Loucy (cell line): ENCODE measurements at regions not wholly inside any gene's neighbourhood (a gene's known extent, or its start where the extent isn't known, plus 50 kb on each side); places are given as distances from the start of the nearest gene placed in this dataset.

Experiments
- H2AFZ ChIP-seq: fragments of 200-600 bp; sonication (generic); 2 replicates; pipeline ENCODE4 v1.6.0; 2016; ENCODE audit warnings: antibody characterized with exemption, mild to moderate bottlenecking, low read length, moderate library complexity
- H3F3A ChIP-seq: fragments of 200-600 bp; 2 replicates; pipeline ENCODE4 v1.6.0; 2016; ENCODE audit warnings: antibody characterized with exemption, low read depth, mild to moderate bottlenecking
- H3K27me3 ChIP-seq: fragments of 200-600 bp; sonication (generic); 2 replicates; pipeline ENCODE4 v1.6.1; 2014; ENCODE audit warnings: low read length, mild to moderate bottlenecking; ENCODE audit not compliant: insufficient read depth, poor library complexity, severe bottlenecking
- H3K36me3 ChIP-seq: fragments of 200-600 bp; sonication (generic); 2 replicates; pipeline ENCODE4 v1.6.1; 2016; ENCODE audit warnings: low read length; ENCODE audit not compliant: insufficient read depth
- H3K4me1 ChIP-seq: fragments of 200-600 bp; sonication (generic); 2 replicates; pipeline ENCODE4 v1.5.1; 2014; ENCODE audit warnings: low read length, mild to moderate bottlenecking; ENCODE audit not compliant: insufficient read depth, poor library complexity, severe bottlenecking
- H3K4me2 ChIP-seq: fragments of 200-600 bp; sonication (generic); 2 replicates; pipeline ENCODE4 v1.6.0; 2014; ENCODE audit warnings: antibody characterized with exemption, low read length, low read depth, mild to moderate bottlenecking; ENCODE audit not compliant: poor library complexity, severe bottlenecking
- H3K4me3 ChIP-seq: fragments of 200-600 bp; sonication (generic); 2 replicates; pipeline ENCODE4 v1.5.1; 2014; ENCODE audit warnings: low read length, mild to moderate bottlenecking, mixed read lengths; ENCODE audit not compliant: poor library complexity, severe bottlenecking
- H3K79me2 ChIP-seq: fragments of 200-600 bp; sonication (generic); 2 replicates; pipeline ENCODE4 v1.6.1; 2014; ENCODE audit warnings: low read length; ENCODE audit not compliant: insufficient read depth
- H3K9ac ChIP-seq: fragments of 200-600 bp; sonication (generic); 2 replicates; pipeline ENCODE4 v1.6.0; 2014; ENCODE audit warnings: mild to moderate bottlenecking, low read depth, low read length, moderate library complexity; ENCODE audit not compliant: poor library complexity, severe bottlenecking
- H3K9me2 ChIP-seq: fragments of 200-600 bp; sonication (generic); replicated peaks from 2 replicates; pipeline ENCODE4 v1.6.1; 2016; ENCODE audit warnings: low read depth, low read length, mixed read lengths
- H3K9me3 ChIP-seq: fragments of 200-600 bp; sonication (generic); 2 replicates; pipeline ENCODE4 v1.6.1; 2014; ENCODE audit warnings: mild to moderate bottlenecking, antibody characterized with exemption, low read length, low read depth; ENCODE audit not compliant: insufficient read depth
- H4K20me1 ChIP-seq: fragments of 200-600 bp; sonication (generic); 2 replicates; pipeline ENCODE4 v1.6.0; 2014; ENCODE audit warnings: antibody characterized with exemption, low read length, mild to moderate bottlenecking; ENCODE audit not compliant: insufficient read depth, poor library complexity, severe bottlenecking
- CTCF ChIP-seq: fragments of 200-600 bp; sonication (generic); conservative IDR thresholded peaks from 2 replicates; pipeline ENCODE4 v1.5.1; 2014; ENCODE audit warnings: mild to moderate bottlenecking, antibody characterized with exemption, low read length
- EZH2phosphoT487 ChIP-seq: fragments of 200-600 bp; IDR thresholded peaks from 2 replicates; pipeline ENCODE4 v1.6.1; 2018; ENCODE audit warnings: antibody characterized with exemption, mild to moderate bottlenecking, moderate library complexity, borderline replicate concordance

DNA sequence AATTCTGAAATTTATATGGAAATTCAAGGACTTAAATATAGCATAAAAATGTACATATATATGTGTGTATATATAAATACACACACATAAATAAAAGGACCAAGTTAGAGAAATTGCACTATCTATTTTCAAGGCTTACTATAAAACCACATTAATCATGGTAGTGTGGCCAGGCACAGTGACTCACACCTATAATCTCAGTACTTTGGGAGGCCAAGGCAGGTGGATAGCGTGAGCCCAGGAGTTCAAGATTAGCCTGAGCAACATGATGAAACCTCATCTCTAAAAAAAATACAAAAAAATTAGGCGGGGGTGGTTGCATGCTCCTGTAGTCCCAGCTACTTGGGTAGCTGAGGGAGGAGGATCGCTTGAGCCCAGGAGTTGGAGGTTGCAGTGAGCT is 171.4 kb upstream of the GORAB start:
- Histone ChIP-seq H3K79me2 (no peaks in the 10 kb centered on the region), H3K4me2 (no peak overlapping the region), H3F3A (no peaks in the 10 kb centered on the region), H3K9me3 (no peaks in the 10 kb centered on the region), H3K4me3 (no peak overlapping the region), H3K36me3 (no peaks in the 10 kb centered on the region), H3K9me2 (no peaks in the 10 kb centered on the region), H2AFZ (no peak overlapping the region), H4K20me1 (no peaks in the 10 kb centered on the region), H3K9ac (no peak overlapping the region), H3K27me3 (no peaks in the 10 kb centered on the region), H3K4me1 (no peaks in the 10 kb centered on the region)
- TF ChIP-seq CTCF: no peak
- no peak for TF ChIP-seq EZH2phosphoT487

GRCh38 chr1:170365331-170365730 is 166.6 kb upstream of the GORAB start:
- TF ChIP-seq CTCF (no peak), EZH2phosphoT487 (no peak)
- H3K27me3 ChIP-seq: no peaks in the 10 kb centered on the region

DNA sequence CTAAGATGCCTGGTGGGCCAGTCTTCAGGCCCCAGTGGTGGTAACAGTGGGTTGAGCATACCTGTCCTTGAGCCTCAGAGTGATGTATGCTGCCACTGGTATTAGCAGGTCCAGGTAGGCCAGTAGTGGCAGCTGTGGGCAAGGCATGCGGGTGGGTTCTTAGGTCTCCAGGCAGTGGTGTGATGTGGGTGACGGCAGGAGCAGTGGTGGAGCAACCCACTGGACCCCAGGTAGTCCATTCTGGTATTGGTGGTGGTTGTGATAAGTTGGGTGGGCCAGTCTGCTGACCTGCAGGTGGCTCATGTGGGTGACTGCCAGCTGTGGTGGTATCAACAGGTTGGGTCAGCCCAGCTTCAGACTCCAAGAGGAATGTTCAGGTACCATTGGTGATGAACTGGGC is 165.0 kb upstream of the GORAB start:
- Histone ChIP-seq H3K36me3 (no peaks in the 10 kb centered on the region), H3K9me3 (no peaks in the 10 kb centered on the region; the same call in 1 of the 2 replicates), H3K27me3 (no peaks in the 10 kb centered on the region), H3F3A (no peaks in the 10 kb centered on the region), H3K9me2 (no peaks in the 10 kb centered on the region), H3K79me2 (no peaks in the 10 kb centered on the region), H4K20me1 (no peaks in the 10 kb centered on the region), H3K9ac (no peak overlapping the region), H3K4me3 (no peak overlapping the region), H2AFZ (no peak overlapping the region), H3K4me2 (no peak overlapping the region), H3K4me1 (no peaks in the 10 kb centered on the region)
- TF ChIP-seq CTCF (no peak), EZH2phosphoT487 (no peak)

More at GRCh38 chr1:170365331-170365730, 166.6 kb upstream of the GORAB start:
- H3K4me2 ChIP-seq: no peak overlapping the region
- H3F3A ChIP-seq: no peaks in the 10 kb centered on the region
- no peaks in the 10 kb centered on the region for H3K36me3 ChIP-seq
- H3K9me2 ChIP-seq: no peaks in the 10 kb centered on the region
- H3K79me2 ChIP-seq: no peaks in the 10 kb centered on the region
- no peak overlapping the region for H3K9ac ChIP-seq
- no peak overlapping the region for H2AFZ ChIP-seq
- no peaks in the 10 kb centered on the region for H3K4me1 ChIP-seq
- no peak overlapping the region for H3K4me3 ChIP-seq
- no peaks in the 10 kb centered on the region for H4K20me1 ChIP-seq
- H3K9me3 ChIP-seq: no peaks in the 10 kb centered on the region; the same call in 1 of the 2 replicates
